HEK293T (cell line): ENCODE measurements at regions not wholly inside any gene's neighbourhood (a gene's known extent, or its start where the extent isn't known, plus 50 kb on each side); places are given as distances from the start of the nearest gene placed in this dataset.

Experiments
- BHLHE40 ChIP-seq: fragments of 450-650 bp; IDR thresholded peaks from 2 replicates; pipeline ENCODE4 v1.6.1; 2016; ENCODE audit warnings: mild to moderate bottlenecking, moderate library complexity, borderline replicate concordance
- CTBP1 ChIP-seq: fragments of 450-650 bp; IDR thresholded peaks from 2 replicates; pipeline ENCODE4 v1.6.1; 2016; ENCODE audit warnings: borderline replicate concordance
- ELF4 ChIP-seq: fragments of 450-650 bp; IDR thresholded peaks from 2 replicates; pipeline ENCODE4 v1.6.1; 2017; ENCODE audit warnings: antibody characterized with exemption
- FOXA1 ChIP-seq: fragments of 450-650 bp; IDR thresholded peaks from 2 replicates; pipeline ENCODE4 v1.6.1; 2016; ENCODE audit warnings: mild to moderate bottlenecking
- FOXK2 ChIP-seq: fragments of 450-650 bp; IDR thresholded peaks from 2 replicates; pipeline ENCODE4 v1.6.1; 2016; ENCODE audit warnings: mild to moderate bottlenecking
- FOXM1 ChIP-seq: fragments of 450-650 bp; IDR thresholded peaks from 2 replicates; pipeline ENCODE4 v1.6.1; 2017; ENCODE audit warnings: mild to moderate bottlenecking, borderline replicate concordance
- SP1 ChIP-seq: fragments of 450-650 bp; IDR thresholded peaks from 2 replicates; pipeline ENCODE4 v1.6.1; 2017
- TARDBP ChIP-seq: fragments of 450-650 bp; IDR thresholded peaks from 2 replicates; pipeline ENCODE4 v1.6.1; 2016
- ZNF384 ChIP-seq: fragments of 450-650 bp; IDR thresholded peaks from 2 replicates; pipeline ENCODE4 v1.6.1; 2016

GRCh38 chr12:5176036-5176435 is 132.4 kb downstream of the KCNA5 start:
- TF ChIP-seq FOXM1 (no peak), FOXK2 (no peak), TARDBP (no peak), CTBP1 (no peak), ZNF384 (no peak), SP1 (no peak), BHLHE40 (no peak), FOXA1 (no peak), ELF4 (no peak)
